ES-I3 (cell line): ENCODE measurements at regions not wholly inside any gene's neighbourhood (a gene's known extent, or its start where the extent isn't known, plus 50 kb on each side); places are given as distances from the start of the nearest gene placed in this dataset.
"Not testable (repeated sequence)": the region's sequence is repeated elsewhere in the genome, so short reads cannot be mapped to it uniquely, and the experiment has no call there.

Source experiments
- H3K36me3 ChIP-seq: 2 replicates; pipeline ENCODE4 v1.6.1; 2013; ENCODE audit warnings: mild to moderate bottlenecking, low read length, control low read depth, moderate library complexity; ENCODE audit not compliant: insufficient read depth
- H3K4me1 ChIP-seq: 2 replicates; pipeline ENCODE4 v1.6.1; 2013; ENCODE audit warnings: mild to moderate bottlenecking, control low read depth, low read length; ENCODE audit not compliant: insufficient read depth
- H3K9ac ChIP-seq: 2 replicates; pipeline ENCODE4 v1.6.1; 2013; ENCODE audit warnings: low read depth, mild to moderate bottlenecking, low read length, moderate library complexity
- H3K9me3 ChIP-seq: 2 replicates; pipeline ENCODE4 v1.6.1; 2013; ENCODE audit warnings: mild to moderate bottlenecking, low read length, moderate library complexity; ENCODE audit not compliant: control insufficient read depth, insufficient read depth

GRCh38 chr2:118584062-118584749, 263.2 kb downstream of the EN1 start:
- Histone ChIP-seq H3K9me3 (no peaks in the 10 kb centered on the region), H3K36me3 (no peaks in the 10 kb centered on the region), H3K4me1 (peaks cover 8% of the 10 kb centered on the region; the same call in 1 of the 2 replicates), H3K9ac (no peak overlapping the region)

- no peak overlapping the region for H3K9ac ChIP-seq
- H3K9me3 ChIP-seq = no peaks in the 10 kb centered on the region
- H3K4me1 ChIP-seq = peaks cover 13% of the 10 kb centered on the region
- H3K36me3 ChIP-seq = no peaks in the 10 kb centered on the region
Observed at GRCh38 chr2:118582058-118582457, 265.4 kb downstream of the EN1 start.

- Histone ChIP-seq H3K4me1 (peaks cover 17% of the 10 kb centered on the region), H3K9ac (no peak overlapping the region), H3K36me3 (no peaks in the 10 kb centered on the region), H3K9me3 (no peaks in the 10 kb centered on the region)
Observed at GRCh38 chr2:118580651-118581050, 266.8 kb downstream of the EN1 start.

GRCh38 chr2:118580107-118580506, 267.3 kb downstream of the EN1 start:
- Histone ChIP-seq H3K4me1 (peaks cover 17% of the 10 kb centered on the region), H3K36me3 (no peaks in the 10 kb centered on the region), H3K9me3 (no peaks in the 10 kb centered on the region), H3K9ac (no peak overlapping the region)

- Histone ChIP-seq H3K4me1 (peaks cover 17% of the 10 kb centered on the region), H3K9ac (no peak overlapping the region), H3K9me3 (no peaks in the 10 kb centered on the region), H3K36me3 (no peaks in the 10 kb centered on the region)
Observed at GRCh38 chr2:118577202-118577601, 270.2 kb downstream of the EN1 start.

GRCh38 chr2:118576109-118576855, 271.2 kb downstream of the EN1 start:
- Histone ChIP-seq H3K36me3 (no peaks in the 10 kb centered on the region), H3K9ac (no peak overlapping the region), H3K4me1 (peaks cover 17% of the 10 kb centered on the region), H3K9me3 (no peaks in the 10 kb centered on the region)

- not testable (repeated sequence) for H3K9ac ChIP-seq, H3K4me1 ChIP-seq, H3K9me3 ChIP-seq
Observed at GRCh38 chr2:118572380-118572779, 275.1 kb downstream of the EN1 start.

GRCh38 chr2:118569876-118570535, 277.4 kb downstream of the EN1 start:
- Histone ChIP-seq H3K9ac (no peak overlapping the region), H3K4me1 (no peaks in the 10 kb centered on the region; the same call in 1 of the 2 replicates), H3K36me3 (no peaks in the 10 kb centered on the region)

More at GRCh38 chr2:118572380-118572779, 275.1 kb downstream of the EN1 start:
- H3K36me3 ChIP-seq = not testable (repeated sequence)

GRCh38 chr2:118568700-118569099, 278.7 kb downstream of the EN1 start:
- no peaks in the 10 kb centered on the region for H3K4me1 ChIP-seq
- no peak overlapping the region for H3K9ac ChIP-seq
- no peaks in the 10 kb centered on the region for H3K9me3 ChIP-seq
- H3K36me3 ChIP-seq = no peaks in the 10 kb centered on the region

More at GRCh38 chr2:118569876-118570535, 277.4 kb downstream of the EN1 start:
- H3K9me3 ChIP-seq = no peaks in the 10 kb centered on the region

GRCh38 chr2:118565786-118566540, 281.5 kb downstream of the EN1 start:
- H3K4me1 ChIP-seq = no peaks in the 10 kb centered on the region
- no peaks in the 10 kb centered on the region for H3K9me3 ChIP-seq
- H3K36me3 ChIP-seq = no peaks in the 10 kb centered on the region
- H3K9ac ChIP-seq = no peak overlapping the region

- Histone ChIP-seq H3K4me1 (no peaks in the 10 kb centered on the region), H3K9me3 (no peaks in the 10 kb centered on the region), H3K36me3 (no peaks in the 10 kb centered on the region), H3K9ac (no peak overlapping the region)
Observed at GRCh38 chr2:118565301-118565700, 282.1 kb downstream of the EN1 start.

GRCh38 chr2:118562144-118562543, 285.3 kb downstream of the EN1 start:
- H3K9me3 ChIP-seq = no peaks in the 10 kb centered on the region
- H3K36me3 ChIP-seq = no peaks in the 10 kb centered on the region
- no peaks in the 10 kb centered on the region for H3K4me1 ChIP-seq
- H3K9ac ChIP-seq = no peak overlapping the region

- H3K4me1 ChIP-seq = no peaks in the 10 kb centered on the region
- no peak overlapping the region for H3K9ac ChIP-seq
- H3K36me3 ChIP-seq = no peaks in the 10 kb centered on the region
- H3K9me3 ChIP-seq = no peaks in the 10 kb centered on the region
Observed at GRCh38 chr2:118558846-118559245, 288.6 kb downstream of the EN1 start.

- no peak overlapping the region for H3K9ac ChIP-seq
- no peaks in the 10 kb centered on the region for H3K36me3 ChIP-seq
Observed at GRCh38 chr2:118557791-118558190, 289.7 kb downstream of the EN1 start.

More at GRCh38 chr2:118557791-118558190, 289.7 kb downstream of the EN1 start:
- H3K9me3 ChIP-seq = no peaks in the 10 kb centered on the region
- H3K4me1 ChIP-seq = no peaks in the 10 kb centered on the region
